ENCODE measurements at regions not wholly inside any gene's neighbourhood (a gene's known extent, or its start where the extent isn't known, plus 50 kb on each side); places are given as distances from the start of the nearest gene placed in this dataset.
"Not testable (repeated sequence)": the region's sequence is repeated elsewhere in the genome, so short reads cannot be mapped to it uniquely, and the experiment has no call there.

DNA sequence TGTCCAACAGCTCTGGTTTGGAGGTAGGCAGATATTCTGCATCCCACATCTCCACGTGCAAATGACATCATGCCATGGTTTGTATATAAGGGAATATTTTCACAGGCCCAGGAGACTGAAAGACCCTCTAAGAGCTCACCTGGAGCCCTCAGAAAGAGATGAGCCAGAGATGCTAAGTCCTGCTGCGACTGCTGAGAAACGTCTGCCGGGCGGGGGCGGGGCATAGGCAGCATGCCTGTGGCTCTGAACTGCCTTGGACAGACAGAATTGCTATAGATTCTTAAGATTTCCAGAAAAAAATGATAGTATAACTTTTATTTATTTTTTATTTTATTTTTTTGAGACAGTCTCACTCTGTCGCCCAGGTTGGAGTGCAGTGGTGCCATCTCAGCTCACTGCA, 64.2 kb upstream of the METTL9 start:
- not testable (repeated sequence) for DNase-seq

DNA sequence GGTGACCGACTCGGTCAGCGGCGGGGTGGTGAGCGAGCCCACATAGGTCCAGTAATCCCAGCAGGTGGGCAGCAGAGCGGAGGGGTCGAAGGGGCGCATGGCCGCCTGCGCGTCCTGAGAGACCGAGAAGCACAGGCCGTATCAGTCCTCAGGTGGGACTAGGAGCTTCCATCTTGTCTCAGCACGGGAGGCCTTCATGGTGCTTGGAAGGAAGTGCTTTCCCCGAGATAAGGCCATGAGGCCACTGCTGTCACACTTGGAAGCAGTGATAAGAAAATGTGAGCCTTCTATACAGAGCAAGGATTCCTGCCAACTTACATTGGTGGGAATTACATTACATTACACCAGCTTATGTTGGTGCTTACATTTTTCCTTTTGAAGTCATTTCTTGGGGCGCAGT, 62.6 kb upstream of the METTL9 start:
- DNase-seq: not testable (repeated sequence)

DNA sequence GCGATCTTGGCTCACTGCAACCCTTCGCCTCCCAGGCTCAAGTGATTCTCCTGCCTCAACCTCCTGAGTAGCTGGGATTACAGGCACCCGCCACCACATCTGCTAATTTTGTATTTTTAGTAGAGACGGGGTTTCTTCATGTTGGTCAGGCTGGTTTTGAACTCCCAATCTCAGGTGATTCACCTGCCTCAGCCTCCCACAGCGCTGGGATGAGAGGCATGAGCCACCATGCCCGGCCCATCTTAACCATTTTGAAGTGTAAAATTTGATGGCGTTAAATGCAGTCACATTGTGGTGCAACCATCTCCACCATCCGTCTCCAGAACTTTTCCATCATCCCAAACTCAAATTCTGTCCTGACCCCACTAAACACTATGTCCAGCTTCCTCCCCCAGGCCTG, 61.8 kb upstream of the METTL9 start:
- not testable (repeated sequence) for DNase-seq

DNA sequence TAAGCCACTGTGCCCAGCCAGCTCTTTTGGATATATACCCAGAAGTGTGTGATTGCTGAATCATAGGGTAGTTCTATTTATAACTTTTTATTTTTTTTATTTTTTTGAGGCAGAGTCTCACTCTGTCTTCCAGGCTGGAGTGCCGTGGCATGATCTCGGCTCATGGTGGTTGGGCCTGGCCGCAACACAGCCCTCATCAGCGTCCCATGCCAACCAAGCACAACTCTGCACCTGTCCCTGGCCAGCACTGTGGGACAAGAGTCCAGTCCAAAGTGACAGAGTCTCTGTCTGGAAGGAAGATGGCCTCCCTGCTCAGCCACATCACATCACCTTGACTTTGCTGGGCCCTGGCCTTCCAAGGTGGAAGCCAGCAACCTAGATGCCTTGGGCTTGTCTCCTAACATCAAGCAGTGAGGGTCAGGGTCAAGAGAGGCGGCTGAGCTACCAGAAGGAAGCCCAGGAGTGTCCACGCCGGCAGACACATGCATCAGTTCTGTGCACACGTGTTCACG, 60.2 kb upstream of the METTL9 start:
- DNase-seq: not testable (repeated sequence)

DNA sequence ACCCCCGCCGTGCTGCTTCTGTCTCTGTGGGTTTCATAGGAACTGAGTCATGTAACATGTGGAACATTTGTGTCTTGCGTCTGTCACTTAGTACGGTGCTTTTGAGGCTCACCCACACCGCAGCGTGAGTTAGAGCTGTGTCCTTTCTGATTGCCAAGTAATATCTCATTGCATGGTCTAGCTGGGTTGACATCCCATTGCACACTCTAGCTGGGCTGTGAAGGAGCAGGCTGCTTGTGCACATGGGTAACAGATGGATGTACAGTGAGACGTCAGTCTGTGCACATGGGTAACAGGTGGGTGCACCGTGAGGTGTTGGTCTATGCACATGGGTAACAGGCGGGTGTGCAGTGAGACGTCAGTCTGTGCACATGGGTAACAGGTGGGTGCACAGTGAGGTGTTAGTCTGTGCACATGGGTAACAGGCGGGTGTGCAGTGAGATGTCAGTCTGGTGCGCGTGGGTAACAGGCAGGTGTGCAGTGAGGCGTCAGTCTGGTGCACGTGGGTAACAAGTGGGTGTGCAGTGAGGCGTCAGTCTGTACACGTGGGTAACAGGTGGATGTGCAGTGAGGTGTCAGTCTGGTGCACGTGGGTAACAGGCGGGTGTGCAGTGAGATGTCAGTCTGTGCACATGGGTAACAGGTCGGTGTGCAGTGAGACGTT, 58.5 kb upstream of the METTL9 start:
- DNase-seq: not testable (repeated sequence)

DNA sequence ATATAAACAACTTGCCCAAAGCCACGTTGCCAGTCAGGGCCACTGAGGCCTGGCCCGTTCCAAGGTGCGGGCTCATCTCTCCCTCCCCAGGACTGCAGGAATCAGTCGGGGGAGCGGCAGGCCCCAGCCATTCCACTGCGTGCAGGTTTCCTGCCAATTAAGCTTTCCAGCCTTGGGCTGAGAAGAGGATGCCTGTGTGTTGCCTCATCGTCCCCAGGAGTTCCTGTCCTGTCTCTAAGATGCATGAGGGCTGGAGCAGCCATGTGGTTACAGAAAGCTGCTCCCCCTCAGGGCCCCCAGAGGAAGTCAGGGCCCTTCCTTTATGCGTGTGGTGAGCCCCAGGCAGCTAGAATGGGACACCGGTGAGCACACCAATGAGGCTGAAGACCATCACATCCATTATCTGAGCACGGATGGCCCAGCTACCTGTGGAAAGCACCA, 57.7 kb upstream of the METTL9 start:
- DNase-seq: not testable (repeated sequence)

DNA sequence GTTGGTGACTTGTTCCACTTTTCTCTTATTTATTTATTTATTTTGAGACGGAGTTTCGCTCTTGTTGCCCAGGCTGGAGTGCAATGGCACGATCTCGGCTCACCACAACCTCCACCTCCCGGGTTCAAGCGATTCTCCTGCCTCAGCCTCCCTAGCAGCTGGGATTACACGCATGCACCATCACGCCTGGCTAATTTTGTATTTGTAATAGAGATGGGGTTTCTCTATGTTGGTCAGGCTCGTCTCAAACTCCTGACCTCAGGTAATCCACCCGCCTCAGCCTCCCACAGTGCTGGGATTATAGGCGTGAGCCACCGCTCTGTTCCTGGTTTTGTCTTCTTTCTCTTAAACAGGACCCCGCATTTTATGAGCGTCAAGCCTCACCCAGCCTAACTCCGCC, 57.3 kb upstream of the METTL9 start:
- not testable (repeated sequence) for DNase-seq

DNA sequence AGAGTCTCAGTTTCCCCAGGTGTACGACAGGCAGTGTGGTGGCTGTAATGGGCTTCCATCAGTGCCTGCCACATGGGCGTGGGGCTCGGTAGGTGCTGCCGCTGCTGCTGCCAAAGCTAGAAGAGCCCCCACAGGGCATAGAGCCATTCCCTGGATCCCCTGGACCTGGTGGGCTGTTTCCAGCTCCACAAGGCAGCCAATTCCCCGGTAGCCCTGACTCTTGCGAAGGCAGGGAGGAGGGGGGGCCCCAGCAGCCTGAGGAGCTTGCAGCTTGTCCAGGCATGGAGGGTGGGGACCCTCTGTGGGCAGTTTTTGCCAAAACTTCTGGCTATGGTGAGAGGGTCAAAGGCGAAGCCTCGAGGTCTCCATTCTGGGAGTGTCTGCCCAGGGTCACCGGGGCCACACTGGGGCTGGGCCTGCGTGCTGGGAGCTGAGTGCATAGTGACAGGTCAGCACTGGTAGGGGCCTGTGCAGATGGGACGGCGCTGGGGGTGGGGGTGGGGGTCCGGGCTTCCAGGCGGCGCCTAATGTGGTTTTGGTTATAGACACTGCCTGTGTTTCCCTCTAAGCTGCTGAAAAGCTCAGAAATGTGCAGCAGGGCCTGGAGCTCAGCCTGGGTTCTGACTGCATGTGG, 56.8 kb upstream of the METTL9 start:
- DNase-seq: not testable (repeated sequence)

DNA sequence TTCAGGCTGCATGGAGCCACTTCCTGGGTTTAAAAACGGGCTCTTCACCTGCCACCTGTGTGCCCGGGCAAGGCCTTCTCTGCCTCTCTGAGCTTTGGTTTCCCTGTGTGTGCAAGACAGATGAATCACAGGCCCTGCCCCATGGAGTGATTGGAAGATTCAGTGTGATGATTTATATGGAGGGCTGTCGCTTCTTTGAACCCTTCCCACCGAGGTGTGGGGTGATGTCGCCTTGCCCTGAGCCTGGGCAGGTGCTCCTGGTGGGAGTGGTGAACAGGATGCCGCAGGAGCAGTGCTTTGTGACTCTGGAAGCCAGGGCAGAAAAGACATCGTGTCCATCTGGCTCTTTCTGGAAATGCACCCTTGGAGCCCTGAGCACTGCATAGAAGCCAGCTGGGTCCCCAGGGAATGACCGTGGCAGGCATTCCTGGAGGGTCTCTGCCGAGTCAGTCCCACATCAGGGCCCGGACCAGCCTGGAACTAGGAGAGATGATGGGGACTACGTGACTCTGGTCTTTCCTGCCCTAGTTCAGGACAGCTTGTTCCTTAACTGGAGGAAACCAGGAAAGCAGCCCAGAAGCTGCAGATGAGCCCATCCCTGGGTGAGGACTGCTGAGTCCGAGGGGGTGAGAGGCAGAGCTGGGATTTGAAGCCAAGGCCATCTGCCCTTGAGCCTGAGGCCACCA, 56.1 kb upstream of the METTL9 start:
- DNase-seq: not testable (repeated sequence)

DNA sequence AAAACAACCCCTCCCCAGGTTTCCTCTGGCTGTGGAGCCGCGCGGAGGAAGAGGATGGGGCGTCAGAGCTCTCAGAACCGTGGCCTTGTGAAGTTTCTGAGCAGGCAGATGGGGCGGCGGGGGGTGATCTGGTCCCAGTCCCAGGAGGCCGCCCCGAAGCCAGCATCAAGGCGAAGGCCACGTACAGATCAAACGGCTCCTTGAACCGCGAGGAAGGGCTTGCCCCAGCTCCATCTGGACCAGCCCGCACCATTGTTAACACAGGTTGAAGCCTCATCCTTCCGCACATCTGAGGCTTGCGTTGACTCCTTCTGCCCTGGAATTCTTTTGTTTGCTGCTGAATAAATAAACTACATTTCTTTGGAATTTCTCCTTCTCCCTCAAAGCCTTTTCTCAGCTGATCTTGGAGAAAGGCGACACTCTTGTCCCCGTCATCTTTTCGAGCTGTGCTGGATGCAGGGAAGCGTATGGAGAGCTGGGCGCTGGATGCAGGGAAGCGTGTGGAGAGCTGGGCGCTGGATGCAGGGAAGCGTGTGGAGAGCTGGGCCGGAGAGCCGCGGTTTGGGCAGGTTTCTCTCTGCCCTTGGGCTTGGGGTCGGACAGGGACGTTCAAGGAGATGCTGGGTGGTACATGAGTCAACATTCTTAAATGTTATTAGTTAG, 53.6 kb upstream of the METTL9 start:
- not testable (repeated sequence) for DNase-seq

DNA sequence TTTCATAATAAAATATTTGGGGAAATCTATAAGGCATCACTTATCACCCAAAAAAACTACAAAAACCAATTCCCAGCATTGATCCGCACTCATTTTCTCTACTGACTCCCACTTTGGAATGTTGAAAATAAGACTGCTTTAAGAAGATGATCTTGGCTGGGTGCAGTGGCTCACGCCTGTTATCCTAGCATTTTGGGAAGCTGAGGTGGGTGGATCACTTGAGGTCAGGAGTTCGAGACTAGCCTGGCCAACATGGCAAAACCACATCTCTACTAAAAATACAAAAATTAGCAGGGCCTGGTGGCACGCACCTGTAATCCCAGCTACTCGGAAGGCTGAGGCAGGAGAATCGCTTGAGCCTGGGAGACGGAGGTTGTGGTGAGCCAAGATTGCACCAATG, 50.0 kb upstream of the METTL9 start:
- not testable (repeated sequence) for DNase-seq
